ENCODE measurements at regions not wholly inside any gene's neighbourhood (a gene's known extent, or its start where the extent isn't known, plus 50 kb on each side); places are given as distances from the start of the nearest gene placed in this dataset.

DNA sequence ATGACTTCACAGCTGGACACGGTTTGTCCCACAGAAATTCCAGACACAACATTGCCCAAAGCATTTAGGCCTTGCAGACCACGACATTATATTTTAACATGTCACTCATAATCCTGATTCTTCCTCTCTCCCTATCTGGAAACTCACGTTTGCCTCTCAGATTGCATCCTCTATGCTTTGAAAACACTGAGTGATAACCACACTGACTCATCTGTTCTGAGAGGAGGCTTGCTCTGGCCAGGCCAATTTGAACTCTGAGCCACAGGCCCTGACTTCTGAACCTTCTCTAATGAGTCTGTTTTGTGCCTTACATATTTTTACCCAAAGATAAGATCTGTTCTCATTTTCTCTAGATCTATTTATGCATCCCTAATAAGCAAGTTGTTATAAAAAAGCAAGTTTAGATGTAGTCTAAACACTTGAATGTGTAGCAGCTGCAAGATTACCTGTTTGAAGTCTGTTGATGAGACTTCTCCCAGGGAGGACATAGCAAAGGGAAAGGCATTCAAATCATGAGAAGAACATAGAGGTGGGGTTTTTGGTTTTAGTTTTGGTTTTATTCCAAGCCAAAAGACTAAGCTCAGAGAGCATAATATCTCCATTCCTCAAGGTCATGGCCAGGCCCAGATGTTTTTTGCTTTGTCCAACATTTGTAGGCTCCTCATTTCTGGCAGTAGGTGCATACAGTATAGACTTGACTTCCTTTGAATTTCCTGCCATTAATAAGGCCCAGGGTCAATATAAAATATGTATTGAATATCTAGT is 234.4 kb upstream of the LRTM1 start:
- intact Hi-C loops (cut with DNase I), result no loop called here
- H3K36me3 ChIP-seq (replicated peaks in 1 of 2), result no peaks in the 10 kb centered on the region
- no peaks in the 10 kb centered on the region for H3K9me3 ChIP-seq (replicated peaks in 1 of 3)
- no peak overlapping the region for H3K4me3 ChIP-seq
- H3K27ac ChIP-seq, result no peak overlapping the region
- peak in 1 of 7 donors; percentile 10 for DNase-seq
- WGBS, 4 donors, result 54 to 63% (median 61%) methylated on average over 3 of the region's 3 CpGs
- H3K4me1 ChIP-seq (replicated peaks in 1 of 2), result peaks cover 0 to 3% of the 10 kb centered on the region in 2 donors
- no peaks in the 10 kb centered on the region for H3K27me3 ChIP-seq
- TF ChIP-seq CTCF (IDR thresholded peaks at IDR 0.05), result no peak
- TF ChIP-seq POLR2A (IDR thresholded peaks at IDR 0.05), result no peak

DNA sequence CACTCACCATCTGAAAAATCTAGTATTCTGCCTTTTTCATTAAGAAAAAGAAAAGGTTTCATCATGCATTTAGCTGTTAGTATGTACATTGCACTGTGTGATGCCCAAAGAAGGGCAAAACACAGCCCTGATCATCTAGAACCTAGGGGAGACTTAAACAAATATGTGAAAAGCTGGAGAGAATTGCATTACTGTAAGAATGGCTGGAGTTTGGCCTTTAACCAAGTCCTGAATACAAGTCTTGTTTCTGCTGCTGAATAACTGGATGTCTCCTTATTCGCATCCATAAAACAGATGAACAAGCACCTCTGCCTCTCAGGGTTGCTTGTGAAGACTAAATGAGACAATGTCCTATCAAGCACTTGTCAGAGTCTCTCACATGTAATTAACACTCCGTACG is 233.4 kb upstream of the LRTM1 start:
- no peaks in the 10 kb centered on the region for H3K27me3 ChIP-seq
- no peaks in the 10 kb centered on the region for H3K36me3 ChIP-seq (replicated peaks in 1 of 2)
- TF ChIP-seq CTCF (IDR thresholded peaks at IDR 0.05) (no peak), POLR2A (IDR thresholded peaks at IDR 0.05) (no peak)
- WGBS, 4 donors, result 81 to 94% (median 93%) methylated on average over 3 of the region's 3 CpGs
- DNase-seq, result no peak
- H3K9me3 ChIP-seq (replicated peaks in 1 of 3), result no peaks in the 10 kb centered on the region
- no peak overlapping the region for H3K27ac ChIP-seq
- no peak overlapping the region for H3K4me3 ChIP-seq
- H3K4me1 ChIP-seq (replicated peaks in 1 of 2), result peaks cover 0 to 3% of the 10 kb centered on the region in 2 donors
- intact Hi-C loops (cut with DNase I), result no loop called here

GRCh38 chr3:55160241-55160983 is 232.6 kb upstream of the LRTM1 start:
- intact Hi-C loops (cut with DNase I), result no loop called here
- Histone ChIP-seq H3K27me3 (no peaks in the 10 kb centered on the region), H3K4me3 (no peak overlapping the region), H3K36me3 (replicated peaks in 1 of 2) (no peaks in the 10 kb centered on the region), H3K27ac (no peak overlapping the region), H3K4me1 (replicated peaks in 1 of 2) (peaks cover 0 to 3% of the 10 kb centered on the region in 2 donors), H3K9me3 (replicated peaks in 1 of 3) (no peaks in the 10 kb centered on the region)
- DNase-seq, result peak in 5 of 7 donors; percentile 8 to 50 (median 24)
- no peak for TF ChIP-seq POLR2A (IDR thresholded peaks at IDR 0.05)
- TF ChIP-seq CTCF (IDR thresholded peaks at IDR 0.05), result no peak
- WGBS, 4 donors, result 53 to 68% (median 60%) methylated on average over 10 to 12 of the region's 12 CpGs

GRCh38 chr3:55159711-55160110 is 231.9 kb upstream of the LRTM1 start:
- Histone ChIP-seq H3K27ac (no peak overlapping the region), H3K4me3 (no peak overlapping the region), H3K36me3 (replicated peaks in 1 of 2) (no peaks in the 10 kb centered on the region), H3K4me1 (replicated peaks in 1 of 2) (peaks cover 0 to 3% of the 10 kb centered on the region in 2 donors), H3K9me3 (replicated peaks in 1 of 3) (no peaks in the 10 kb centered on the region), H3K27me3 (no peaks in the 10 kb centered on the region)
- WGBS, 4 donors, result 68 to 89% (median 84%) methylated on average over 2 of the region's 2 CpGs
- intact Hi-C loops (cut with DNase I), result no loop called here
- DNase-seq, result no peak
- no peak for TF ChIP-seq CTCF (IDR thresholded peaks at IDR 0.05)
- TF ChIP-seq POLR2A (IDR thresholded peaks at IDR 0.05), result no peak
